Bronchial epithelial cell (primary cell): ENCODE measurements at regions not wholly inside any gene's neighbourhood (a gene's known extent, or its start where the extent isn't known, plus 50 kb on each side); places are given as distances from the start of the nearest gene placed in this dataset.
A peak's percentile ranks its signal among the peaks of the same experiment; 100 is the strongest.
"Not testable (repeated sequence)": the region's sequence is repeated elsewhere in the genome, so short reads cannot be mapped to it uniquely, and the experiment has no call there.

ENCODE experiments used
- DNase-seq: peaks from one replicate; pipeline ENCODE4 v3.0.0-alpha.2; 2010; ENCODE audit warnings: low read depth
- FAIRE-seq: peaks from 2 replicates; lab custom pipeline; 2011; peaks lifted over from hg19 to GRCh38; lab: Jason Lieb, UNC
- H3K27me3 ChIP-seq: 2 replicates; pipeline ENCODE4 v1.5.1; 2011; ENCODE audit warnings: low read length; ENCODE audit not compliant: control insufficient read depth, insufficient read depth
- H3K36me3 ChIP-seq: 2 replicates; pipeline ENCODE4 v1.5.1; 2011; ENCODE audit warnings: low read length; ENCODE audit not compliant: control insufficient read depth, insufficient read depth
- H3K4me3 ChIP-seq: 2 replicates; pipeline ENCODE4 v1.5.1; 2011; ENCODE audit warnings: mild to moderate bottlenecking, low read depth, low read length, control low read depth
- CTCF ChIP-seq: IDR thresholded peaks from 2 replicates; pipeline ENCODE4 v1.5.1; 2011; ENCODE audit warnings: mild to moderate bottlenecking, moderate library complexity, low read length, control low read depth, inconsistent platforms; ENCODE audit not compliant: insufficient read depth, severe bottlenecking

- no peak for TF ChIP-seq CTCF
- Histone ChIP-seq H3K27me3 (no peaks in the 10 kb centered on the region), H3K4me3 (no peak overlapping the region), H3K36me3 (no peaks in the 10 kb centered on the region)
- FAIRE-seq, result no peak
- no peak for DNase-seq
Measured at GRCh38 chr5:112514111-112514510, 95.0 kb upstream of the EPB41L4A start.

- H3K4me3 ChIP-seq, H3K27me3 ChIP-seq, DNase-seq, FAIRE-seq, H3K36me3 ChIP-seq: not testable (repeated sequence)
Measured at GRCh38 chr5:112520474-112520873, 101.4 kb upstream of the EPB41L4A start.

- DNase-seq, H3K27me3 ChIP-seq, FAIRE-seq, H3K4me3 ChIP-seq, H3K36me3 ChIP-seq: not testable (repeated sequence)
Measured at GRCh38 chr5:112522891-112523673, 104.0 kb upstream of the EPB41L4A start.

GRCh38 chr5:112523674-112524263, 104.7 kb upstream of the EPB41L4A start:
- FAIRE-seq, H3K36me3 ChIP-seq, H3K4me3 ChIP-seq, DNase-seq, H3K27me3 ChIP-seq: not testable (repeated sequence)

GRCh38 chr5:112525217-112525616, 106.1 kb upstream of the EPB41L4A start:
- no peak for FAIRE-seq
- no peak for TF ChIP-seq CTCF
- Histone ChIP-seq H3K4me3 (no peak overlapping the region), H3K36me3 (no peaks in the 10 kb centered on the region), H3K27me3 (no peaks in the 10 kb centered on the region)
- no peak for DNase-seq

- no peaks in the 10 kb centered on the region for H3K36me3 ChIP-seq
- no peak for FAIRE-seq
- no peak overlapping the region for H3K4me3 ChIP-seq
- TF ChIP-seq CTCF, result no peak
- no peaks in the 10 kb centered on the region for H3K27me3 ChIP-seq
- no peak for DNase-seq
Measured at GRCh38 chr5:112528928-112529327, 109.9 kb upstream of the EPB41L4A start.

- DNase-seq (peak; percentile 48), FAIRE-seq (no peak)
- H3K4me3 ChIP-seq, result no peak overlapping the region
- no peaks in the 10 kb centered on the region for H3K27me3 ChIP-seq
- H3K36me3 ChIP-seq, result no peaks in the 10 kb centered on the region
- peak; percentile 52 for TF ChIP-seq CTCF
Measured at GRCh38 chr5:112529525-112529924, 110.4 kb upstream of the EPB41L4A start.
